Retinal pigment epithelial cell (primary cell): ENCODE measurements at regions not wholly inside any gene's neighbourhood (a gene's known extent, or its start where the extent isn't known, plus 50 kb on each side); places are given as distances from the start of the nearest gene placed in this dataset.
A peak's percentile ranks its signal among the peaks of the same experiment; 100 is the strongest.

Source experiments
- DNase-seq: peaks from one replicate; pipeline ENCODE4 v3.0.0-alpha.2; 2010; ENCODE audit warnings: low read depth
- H3K4me3 ChIP-seq: 2 replicates; pipeline ENCODE4 v1.5.1; 2011; ENCODE audit warnings: mild to moderate bottlenecking, low read length, control low read depth, moderate library complexity
- CTCF ChIP-seq: conservative IDR thresholded peaks from 2 replicates; pipeline ENCODE4 v1.5.1; 2011; ENCODE audit warnings: low read depth, low read length, control low read depth, inconsistent platforms

- TF ChIP-seq CTCF, result peak; percentile 59
- H3K4me3 ChIP-seq, result no peak overlapping the region
- no peak for DNase-seq
Measured at GRCh38 chr14:60349663-60350365, 100.8 kb downstream of the PPM1A start.

- TF ChIP-seq CTCF, result no peak
- no peak for DNase-seq
- no peak overlapping the region for H3K4me3 ChIP-seq
Measured at GRCh38 chr14:60350366-60350720, 101.3 kb downstream of the PPM1A start.

GRCh38 chr14:60353420-60353819 lies 104.4 kb downstream of the PPM1A start:
- TF ChIP-seq CTCF, result no peak
- no peak overlapping the region for H3K4me3 ChIP-seq
- DNase-seq, result no peak

- no peak for DNase-seq
- H3K4me3 ChIP-seq, result no peak overlapping the region
- no peak for TF ChIP-seq CTCF
Measured at GRCh38 chr14:60355768-60356167, 106.7 kb downstream of the PPM1A start.

- no peak for TF ChIP-seq CTCF
- DNase-seq, result no peak
- H3K4me3 ChIP-seq, result no peak overlapping the region
Measured at GRCh38 chr14:60356386-60356785, 107.4 kb downstream of the PPM1A start.

- no peak for TF ChIP-seq CTCF
- DNase-seq, result peak; percentile 35
- no peak overlapping the region for H3K4me3 ChIP-seq
Measured at GRCh38 chr14:60356906-60357550, 108.0 kb downstream of the PPM1A start.

GRCh38 chr14:60357551-60358149 lies 108.6 kb downstream of the PPM1A start:
- no peak overlapping the region for H3K4me3 ChIP-seq
- no peak for TF ChIP-seq CTCF
- DNase-seq, result no peak
